IPS-NIHi11 (cell line): ENCODE measurements at regions not wholly inside any gene's neighbourhood (a gene's known extent, or its start where the extent isn't known, plus 50 kb on each side); places are given as distances from the start of the nearest gene placed in this dataset.
"Not testable (repeated sequence)": the region's sequence is repeated elsewhere in the genome, so short reads cannot be mapped to it uniquely, and the experiment has no call there.

Experiments used
- DNase-seq: peaks from one replicate; pipeline ENCODE4 v3.0.0; 2012; ENCODE audit warnings: mixed read lengths, low spot score

GRCh38 chr2:239746559-239747246 is 278.4 kb downstream of the NDUFA10 start:
- DNase-seq: no peak

- DNase-seq: no peak
Measured at GRCh38 chr2:239745386-239746227, 279.5 kb downstream of the NDUFA10 start.

- no peak for DNase-seq
Measured at GRCh38 chr2:239744706-239745340, 280.3 kb downstream of the NDUFA10 start.

GRCh38 chr2:239743206-239743605 is 281.9 kb downstream of the NDUFA10 start:
- DNase-seq: no peak

GRCh38 chr2:239742377-239742776 is 282.8 kb downstream of the NDUFA10 start:
- no peak for DNase-seq

GRCh38 chr2:239739206-239739605 is 285.9 kb downstream of the NDUFA10 start:
- no peak for DNase-seq

- DNase-seq: no peak
Measured at GRCh38 chr2:239738159-239738558, 287.0 kb downstream of the NDUFA10 start.

- DNase-seq: no peak
Measured at GRCh38 chr2:239737144-239737463, 288.0 kb downstream of the NDUFA10 start.

- no peak for DNase-seq
Measured at GRCh38 chr2:239736358-239737143, 288.6 kb downstream of the NDUFA10 start.

GRCh38 chr2:239735829-239736357 is 289.2 kb downstream of the NDUFA10 start:
- no peak for DNase-seq

GRCh38 chr2:239735131-239735828 is 289.9 kb downstream of the NDUFA10 start:
- DNase-seq: no peak

GRCh38 chr2:239734436-239735005 is 290.6 kb downstream of the NDUFA10 start:
- DNase-seq: no peak

GRCh38 chr2:239732666-239733010 is 292.5 kb downstream of the NDUFA10 start:
- DNase-seq: no peak

- DNase-seq: no peak
Measured at GRCh38 chr2:239731998-239732665, 293.0 kb downstream of the NDUFA10 start.

GRCh38 chr2:239731422-239731821 is 293.7 kb downstream of the NDUFA10 start:
- peak; percentile 74 for DNase-seq

GRCh38 chr2:239730897-239731296 is 294.2 kb downstream of the NDUFA10 start:
- DNase-seq: no peak

GRCh38 chr2:239730567-239730882 is 294.6 kb downstream of the NDUFA10 start:
- DNase-seq: not testable (repeated sequence)

- DNase-seq: no peak
Measured at GRCh38 chr2:239729681-239730566, 295.2 kb downstream of the NDUFA10 start.

- DNase-seq: no peak
Measured at GRCh38 chr2:239729151-239729550, 296.0 kb downstream of the NDUFA10 start.

- DNase-seq: no peak
Measured at GRCh38 chr2:239728751-239729150, 296.4 kb downstream of the NDUFA10 start.
